ENCODE measurements at regions not wholly inside any gene's neighbourhood (a gene's known extent, or its start where the extent isn't known, plus 50 kb on each side); places are given as distances from the start of the nearest gene placed in this dataset.

- no TSS peak for BruUV-seq (replicated peaks)
- no peak overlapping the region for H3K4me3 ChIP-seq (ENCODE audit: low read depth, low read length, poor library complexity, severe bottlenecking)
- POLR2A ChIA-PET, result no interaction called here
These were observed 572.2 kb downstream of the GALR1 start for GRCh38 chr18:77821892-77822291.

GRCh38 chr18:77822632-77823031, 573.0 kb downstream of the GALR1 start:
- Histone ChIP-seq H4K20me1 (ENCODE audit: insufficient read depth, low read length) (no peaks in the 10 kb centered on the region), H3K4me3 (ENCODE audit: low read depth, low read length, poor library complexity, severe bottlenecking) (no peak overlapping the region), H2AFZ (ENCODE audit: low read length) (no peak overlapping the region), H3K36me3 (ENCODE audit: insufficient read depth, low read length) (no peaks in the 10 kb centered on the region), H3K79me2 (ENCODE audit: insufficient read depth, low read depth, low read length) (no peaks in the 10 kb centered on the region), H3K4me1 (ENCODE audit: insufficient read depth, low read length, poor library complexity, severe bottlenecking) (no peaks in the 10 kb centered on the region), H3K4me2 (ENCODE audit: low read length) (no peak overlapping the region), H3K9me3 (ENCODE audit: low read length) (no peaks in the 10 kb centered on the region), H3K9me2 (ENCODE audit: insufficient read depth, low read length) (no peaks in the 10 kb centered on the region), H3K27ac (ENCODE audit: low read depth, low read length, poor library complexity, severe bottlenecking) (no peak overlapping the region)
- DNase-seq (ENCODE audit: low spot score), result no peak
- no peak for TF ChIP-seq CTCF (conservative IDR thresholded peaks at IDR 0.05; ENCODE audit: low read length)
- no peak for TF ChIP-seq EZH2phosphoT487 (IDR thresholded peaks at IDR 0.05; ENCODE audit: borderline replicate concordance, low read depth, low read length)
- intact Hi-C loops (cut with micrococcal nuclease; ENCODE audit: unreplicated experiment), result no loop called here
- ChIA-PET POLR2A (no interaction called here), CTCF (ENCODE audit: unreplicated experiment) (no interaction called here)
- no TSS peak for BruUV-seq (replicated peaks)

More at GRCh38 chr18:77821892-77822291, 572.2 kb downstream of the GALR1 start:
- no peaks in the 10 kb centered on the region for H3K79me2 ChIP-seq (ENCODE audit: insufficient read depth, low read depth, low read length)
- H3K9me3 ChIP-seq (ENCODE audit: low read length), result no peaks in the 10 kb centered on the region
- CTCF ChIA-PET (ENCODE audit: unreplicated experiment), result no interaction called here
- DNase-seq (ENCODE audit: low spot score), result no peak
- H2AFZ ChIP-seq (ENCODE audit: low read length), result no peak overlapping the region
- H3K4me1 ChIP-seq (ENCODE audit: insufficient read depth, low read length, poor library complexity, severe bottlenecking), result no peaks in the 10 kb centered on the region
- no peak overlapping the region for H3K4me2 ChIP-seq (ENCODE audit: low read length)
- no peak for TF ChIP-seq CTCF (conservative IDR thresholded peaks at IDR 0.05; ENCODE audit: low read length)
- no peak for TF ChIP-seq EZH2phosphoT487 (IDR thresholded peaks at IDR 0.05; ENCODE audit: borderline replicate concordance, low read depth, low read length)
- H3K27ac ChIP-seq (ENCODE audit: low read depth, low read length, poor library complexity, severe bottlenecking), result no peak overlapping the region
- no peaks in the 10 kb centered on the region for H3K36me3 ChIP-seq (ENCODE audit: insufficient read depth, low read length)
- no peaks in the 10 kb centered on the region for H4K20me1 ChIP-seq (ENCODE audit: insufficient read depth, low read length)
- intact Hi-C loops (cut with micrococcal nuclease; ENCODE audit: unreplicated experiment), result no loop called here
- H3K9me2 ChIP-seq (ENCODE audit: insufficient read depth, low read length), result no peaks in the 10 kb centered on the region

- no peak for DNase-seq (ENCODE audit: low spot score)
- Histone ChIP-seq H3K4me3 (ENCODE audit: low read depth, low read length, poor library complexity, severe bottlenecking) (no peak overlapping the region), H3K27ac (ENCODE audit: low read depth, low read length, poor library complexity, severe bottlenecking) (no peak overlapping the region), H3K4me2 (ENCODE audit: low read length) (no peak overlapping the region), H2AFZ (ENCODE audit: low read length) (no peak overlapping the region), H3K4me1 (ENCODE audit: insufficient read depth, low read length, poor library complexity, severe bottlenecking) (no peaks in the 10 kb centered on the region), H3K9me2 (ENCODE audit: insufficient read depth, low read length) (no peaks in the 10 kb centered on the region), H3K9me3 (ENCODE audit: low read length) (no peaks in the 10 kb centered on the region), H3K36me3 (ENCODE audit: insufficient read depth, low read length) (no peaks in the 10 kb centered on the region), H3K79me2 (ENCODE audit: insufficient read depth, low read depth, low read length) (no peaks in the 10 kb centered on the region), H4K20me1 (ENCODE audit: insufficient read depth, low read length) (no peaks in the 10 kb centered on the region)
- intact Hi-C loops (cut with micrococcal nuclease; ENCODE audit: unreplicated experiment), result no loop called here
- BruUV-seq (replicated peaks), result no TSS peak
- CTCF ChIA-PET (ENCODE audit: unreplicated experiment), result no interaction called here
- TF ChIP-seq CTCF (conservative IDR thresholded peaks at IDR 0.05; ENCODE audit: low read length), result no peak
- no peak for TF ChIP-seq EZH2phosphoT487 (IDR thresholded peaks at IDR 0.05; ENCODE audit: borderline replicate concordance, low read depth, low read length)
- POLR2A ChIA-PET, result no interaction called here
These were observed 584.2 kb downstream of the GALR1 start for GRCh38 chr18:77833807-77834206.
